HUES64 (cell line): ENCODE measurements at regions not wholly inside any gene's neighbourhood (a gene's known extent, or its start where the extent isn't known, plus 50 kb on each side); places are given as distances from the start of the nearest gene placed in this dataset.
A peak's percentile ranks its signal among the peaks of the same experiment; 100 is the strongest.
"Not testable (repeated sequence)": the region's sequence is repeated elsewhere in the genome, so short reads cannot be mapped to it uniquely, and the experiment has no call there.

Experiments
- H3K27ac ChIP-seq: 2 replicates; pipeline ENCODE4 v1.7.0; 2013; ENCODE audit warnings: low read depth, low read length, inconsistent platforms
- H3K27me3 ChIP-seq: 2 replicates; pipeline ENCODE4 v1.6.1; 2013; ENCODE audit warnings: mild to moderate bottlenecking, low read length; ENCODE audit not compliant: insufficient read depth
- H3K36me3 ChIP-seq: 2 replicates; pipeline ENCODE4 v1.6.1; 2013; ENCODE audit warnings: mild to moderate bottlenecking, low read length; ENCODE audit not compliant: insufficient read depth
- H3K4me1 ChIP-seq: 2 replicates; pipeline ENCODE4 v1.6.1; 2013; ENCODE audit warnings: mild to moderate bottlenecking, low read length, moderate library complexity; ENCODE audit not compliant: insufficient read depth
- H3K4me3 ChIP-seq: 2 replicates; pipeline ENCODE4 v1.5.1; 2013; ENCODE audit warnings: mild to moderate bottlenecking, low read length, moderate library complexity
- H3K9ac ChIP-seq: 2 replicates; pipeline ENCODE4 v1.6.1; 2013; ENCODE audit warnings: mild to moderate bottlenecking, low read depth, low read length
- H3K9me3 ChIP-seq: 2 replicates; pipeline ENCODE4 v1.6.1; 2013; ENCODE audit warnings: low read depth, low read length; ENCODE audit not compliant: insufficient read depth
- WGBS: fragments of 150-250, 120-280 bp; methylation state at CpG from one replicate; pipeline ENCODE4 v1.1.7; 2013; ENCODE audit warnings: missing lambda C conversion rate; 5-methylcytosine and 5-hydroxymethylcytosine counted together

DNA sequence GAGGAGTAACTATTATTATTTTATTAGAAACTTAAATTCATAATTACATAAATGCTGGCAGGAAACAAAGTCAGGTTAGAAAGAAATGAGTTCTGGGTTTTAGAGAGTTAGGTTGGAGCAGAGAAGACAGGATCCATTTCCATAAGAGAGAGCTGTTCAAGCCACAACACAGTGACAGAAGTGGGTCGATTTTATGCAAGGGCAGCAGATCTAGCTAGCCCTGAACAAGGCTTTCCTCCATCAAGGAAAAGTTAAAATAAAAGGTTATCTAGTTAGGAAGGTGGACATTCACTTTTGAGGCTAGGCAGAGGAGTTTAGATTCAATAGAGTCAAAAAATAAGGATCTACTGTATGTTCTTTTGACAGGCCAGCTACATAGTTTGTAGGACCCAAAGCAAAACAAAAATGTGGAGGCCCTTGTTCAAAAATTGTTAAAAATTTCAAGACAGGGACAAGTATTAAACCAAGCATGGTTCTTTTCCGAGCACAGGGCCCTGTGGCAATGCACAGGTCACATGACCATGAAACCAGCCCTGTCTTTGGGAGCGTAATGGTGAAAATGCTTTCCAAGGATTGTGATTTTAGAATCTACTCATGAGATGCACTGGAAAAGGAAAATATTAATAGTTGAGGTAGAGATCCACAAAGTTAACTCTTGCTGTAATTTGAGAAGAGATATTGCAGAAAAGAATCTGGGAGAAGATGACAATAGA, 91.2 kb upstream of the CREB1 start:
- Histone ChIP-seq H3K9me3 (no peaks in the 10 kb centered on the region), H3K9ac (no peak overlapping the region), H3K4me3 (no peak overlapping the region), H3K27me3 (no peaks in the 10 kb centered on the region), H3K4me1 (no peaks in the 10 kb centered on the region), H3K36me3 (no peaks in the 10 kb centered on the region), H3K27ac (no peak overlapping the region)
- WGBS, result 85% methylated on average over 3 of the region's 3 CpGs

- H3K9me3 ChIP-seq, H3K4me3 ChIP-seq, H3K27ac ChIP-seq, H3K9ac ChIP-seq, H3K4me1 ChIP-seq, H3K36me3 ChIP-seq, H3K27me3 ChIP-seq: not testable (repeated sequence)
Observed at GRCh38 chr2:207439881-207440280, 89.9 kb upstream of the CREB1 start.

GRCh38 chr2:207444756-207445155, 85.0 kb upstream of the CREB1 start:
- Histone ChIP-seq H3K36me3 (no peaks in the 10 kb centered on the region), H3K9me3 (no peaks in the 10 kb centered on the region), H3K9ac (no peak overlapping the region), H3K4me1 (peaks cover 25% of the 10 kb centered on the region), H3K27me3 (no peaks in the 10 kb centered on the region), H3K4me3 (no peak overlapping the region), H3K27ac (no peak overlapping the region)
- WGBS, result 87% methylated on average over 4 of the region's 4 CpGs

- Histone ChIP-seq H3K4me3 (no peak overlapping the region), H3K27me3 (no peaks in the 10 kb centered on the region), H3K9ac (no peak overlapping the region), H3K9me3 (no peaks in the 10 kb centered on the region), H3K4me1 (peaks cover 41% of the 10 kb centered on the region), H3K27ac (no peak overlapping the region), H3K36me3 (no peaks in the 10 kb centered on the region)
- WGBS, result 62% methylated on average over 6 of the region's 6 CpGs
Observed at GRCh38 chr2:207446653-207447052, 83.1 kb upstream of the CREB1 start.

DNA sequence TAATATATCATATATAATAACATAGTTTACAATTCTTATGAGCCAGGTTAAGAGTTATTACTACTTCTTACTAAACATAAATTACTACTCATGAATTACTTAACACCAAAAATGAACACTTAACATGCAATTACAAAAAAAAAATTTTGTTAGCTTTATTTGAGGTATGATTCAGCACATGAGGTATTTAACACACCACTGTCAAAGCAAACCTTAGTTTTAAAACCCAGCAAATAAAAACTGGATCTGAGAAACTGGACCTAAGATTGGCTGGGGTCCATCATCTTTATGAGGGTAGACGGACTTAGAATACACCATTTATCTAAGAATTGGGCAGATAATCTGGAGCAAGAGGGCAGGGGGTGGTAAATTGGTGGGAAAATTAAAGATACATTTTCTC, 81.8 kb upstream of the CREB1 start:
- Histone ChIP-seq H3K27ac (no peak overlapping the region), H3K4me1 (peaks cover 41% of the 10 kb centered on the region), H3K27me3 (no peaks in the 10 kb centered on the region), H3K36me3 (no peaks in the 10 kb centered on the region), H3K9me3 (no peaks in the 10 kb centered on the region), H3K9ac (no peak overlapping the region), H3K4me3 (no peak overlapping the region)
- 92% methylated on average over 1 of the region's 1 CpG for WGBS

DNA sequence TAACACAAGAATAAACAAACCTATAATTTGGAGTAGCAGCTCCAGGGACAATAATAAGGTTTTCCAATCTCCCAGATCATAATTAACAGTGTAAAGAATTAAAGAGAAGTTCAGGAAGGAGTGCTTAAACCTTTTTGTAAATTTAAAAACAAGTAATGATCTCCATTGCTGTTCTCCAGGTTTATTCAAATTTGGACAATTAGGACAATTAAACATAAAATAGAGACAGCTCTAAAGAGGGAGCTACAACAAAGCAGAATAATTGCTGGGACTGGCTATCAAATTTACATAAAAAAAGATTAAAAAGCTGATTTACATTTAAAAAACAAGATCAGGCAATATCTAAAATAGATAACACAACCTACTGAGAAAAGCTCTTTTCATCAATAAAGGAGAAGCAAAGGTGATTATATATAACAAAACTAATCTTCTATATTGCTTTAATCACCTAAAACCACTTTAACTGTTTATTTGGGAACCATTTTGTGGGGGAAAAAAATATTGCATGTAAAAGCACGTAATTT, 80.1 kb upstream of the CREB1 start:
- Histone ChIP-seq H3K27me3 (no peaks in the 10 kb centered on the region), H3K27ac (peak overlapping the region; percentile 59; the same call in 1 of the 2 replicates), H3K9ac (no peak overlapping the region), H3K36me3 (no peaks in the 10 kb centered on the region), H3K9me3 (no peaks in the 10 kb centered on the region), H3K4me3 (peak overlapping the region; percentile 6; the same call in 1 of the 2 replicates), H3K4me1 (peaks cover 41% of the 10 kb centered on the region)
- WGBS, result 44% methylated on average over 1 of the region's 1 CpG

- peak overlapping the region; percentile 59; the same call in 1 of the 2 replicates for H3K27ac ChIP-seq
- no CpG with 5 or more reads among the region's 1 CpG for WGBS
- no peaks in the 10 kb centered on the region for H3K27me3 ChIP-seq
- no peaks in the 10 kb centered on the region for H3K36me3 ChIP-seq
- peak overlapping the region; percentile 6; the same call in 1 of the 2 replicates for H3K4me3 ChIP-seq
- peaks cover 41% of the 10 kb centered on the region for H3K4me1 ChIP-seq
- H3K9ac ChIP-seq, result no peak overlapping the region
- H3K9me3 ChIP-seq, result no peaks in the 10 kb centered on the region
Observed at GRCh38 chr2:207450186-207450585, 79.6 kb upstream of the CREB1 start.

GRCh38 chr2:207458582-207458981, 71.2 kb upstream of the CREB1 start:
- WGBS, result 96% methylated on average over 5 of the region's 5 CpGs
- Histone ChIP-seq H3K4me1 (no peaks in the 10 kb centered on the region), H3K27ac (no peak overlapping the region), H3K36me3 (no peaks in the 10 kb centered on the region), H3K9me3 (no peaks in the 10 kb centered on the region), H3K4me3 (no peak overlapping the region), H3K9ac (no peak overlapping the region), H3K27me3 (no peaks in the 10 kb centered on the region)

GRCh38 chr2:207459990-207460757, 69.6 kb upstream of the CREB1 start:
- Histone ChIP-seq H3K4me1 (no peaks in the 10 kb centered on the region), H3K9me3 (no peaks in the 10 kb centered on the region), H3K4me3 (no peak overlapping the region), H3K27ac (no peak overlapping the region), H3K9ac (0 out of 2 replicates have a peak overlapping the region, but pooled peaks have one; percentile 12), H3K36me3 (no peaks in the 10 kb centered on the region), H3K27me3 (no peaks in the 10 kb centered on the region)
- 71% methylated on average over 6 of the region's 7 CpGs for WGBS

GRCh38 chr2:207463433-207463832, 66.3 kb upstream of the CREB1 start:
- no peaks in the 10 kb centered on the region for H3K36me3 ChIP-seq
- H3K9ac ChIP-seq, result no peak overlapping the region
- H3K9me3 ChIP-seq, result no peaks in the 10 kb centered on the region
- H3K27ac ChIP-seq, result no peak overlapping the region
- H3K4me1 ChIP-seq, result no peaks in the 10 kb centered on the region; the same call in 1 of the 2 replicates
- H3K4me3 ChIP-seq, result no peak overlapping the region
- H3K27me3 ChIP-seq, result no peaks in the 10 kb centered on the region
- 93% methylated on average over 8 of the region's 8 CpGs for WGBS

GRCh38 chr2:207464007-207464406, 65.8 kb upstream of the CREB1 start:
- no peaks in the 10 kb centered on the region; the same call in 1 of the 2 replicates for H3K4me1 ChIP-seq
- H3K9ac ChIP-seq, result no peak overlapping the region
- H3K9me3 ChIP-seq, result no peaks in the 10 kb centered on the region
- no peak overlapping the region for H3K27ac ChIP-seq
- H3K27me3 ChIP-seq, result no peaks in the 10 kb centered on the region
- H3K36me3 ChIP-seq, result no peaks in the 10 kb centered on the region
- no peak overlapping the region for H3K4me3 ChIP-seq
- WGBS, result 95% methylated on average over 10 of the region's 10 CpGs
